ENCODE measurements at regions not wholly inside any gene's neighbourhood (a gene's known extent, or its start where the extent isn't known, plus 50 kb on each side); places are given as distances from the start of the nearest gene placed in this dataset.

GRCh38 chr10:31693491-31693890, 235.1 kb downstream of the ARHGAP12 start:
- TF ChIP-seq CTCF (IDR thresholded peaks at IDR 0.05; ENCODE audit: borderline replicate concordance, extremely low read depth, low read length, poor library complexity, severe bottlenecking), result no peak
- no peak for TF ChIP-seq EZH2 (IDR thresholded peaks at IDR 0.05; ENCODE audit: borderline replicate concordance, low read depth, low read length, severe bottlenecking)
